GM23338 (cell line): ENCODE measurements at regions not wholly inside any gene's neighbourhood (a gene's known extent, or its start where the extent isn't known, plus 50 kb on each side); places are given as distances from the start of the nearest gene placed in this dataset.

ENCODE experiments used
- CTCF ChIP-seq, 2 experiments: fragments of 200-600 bp in 1 of 2; sonication (generic) in 1 of 2; conservative IDR thresholded peaks; 2 replicates each; pipeline versions ENCODE4 v1.5.1 to v1.6.1; 2016 to 2017; ENCODE audit warnings: antibody characterized with exemption in 2 of 2, low read depth in 2 of 2, mild to moderate bottlenecking in 2 of 2, moderate library complexity in 1 of 2
- ETS1 ChIP-seq: IDR thresholded peaks from 2 replicates; pipeline ENCODE4 v1.6.1; 2016; ENCODE audit warnings: antibody characterized with exemption
- EZH2 ChIP-seq: fragments of 200-600 bp; sonication (generic); IDR thresholded peaks from one replicate; pipeline ENCODE4 v1.8.0; 2017; ENCODE audit warnings: antibody characterized with exemption, mild to moderate bottlenecking, low read depth; ENCODE audit not compliant: unreplicated experiment
- EZH2phosphoT487 ChIP-seq: fragments of 200-600 bp; sonication (generic); IDR thresholded peaks from one replicate; pipeline ENCODE4 v1.8.1; 2018; ENCODE audit warnings: antibody characterized with exemption; ENCODE audit not compliant: unreplicated experiment
- JUNB ChIP-seq: IDR thresholded peaks from one replicate; pipeline ENCODE4 v1.6.1; 2016; ENCODE audit warnings: antibody characterized with exemption; ENCODE audit not compliant: unreplicated experiment
- NANOG ChIP-seq: IDR thresholded peaks from 2 replicates; pipeline ENCODE4 v1.6.1; 2016; ENCODE audit warnings: antibody characterized with exemption, borderline replicate concordance
- POLR2AphosphoS5 ChIP-seq: IDR thresholded peaks from 2 replicates; pipeline ENCODE4 v1.6.1; 2016; ENCODE audit warnings: antibody characterized with exemption, low read depth
- REST ChIP-seq: IDR thresholded peaks from one replicate; pipeline ENCODE4 v1.6.1; 2018; ENCODE audit warnings: antibody characterized with exemption; ENCODE audit not compliant: unreplicated experiment
- STAT1 ChIP-seq: IDR thresholded peaks from one replicate; pipeline ENCODE4 v1.6.1; 2016; ENCODE audit warnings: antibody characterized with exemption; ENCODE audit not compliant: unreplicated experiment
- ZNF331 ChIP-seq: fragments of 250-450 bp; sonication (Bioruptor Pico); IDR thresholded peaks from 2 replicates; pipeline ENCODE4 v1.5.0; 2020; ENCODE audit warnings: low read depth, mild to moderate bottlenecking, moderate library complexity
- ZNF462 ChIP-seq: fragments of 250-450 bp; sonication (Bioruptor Pico); IDR thresholded peaks from 2 replicates; pipeline ENCODE4 v1.5.0; 2020; ENCODE audit warnings: mild to moderate bottlenecking, moderate library complexity

- TF ChIP-seq EZH2: no peak
- TF ChIP-seq CTCF (conservative IDR thresholded peaks at IDR 0.05; ENCODE audit: low read depth in 2 of 2): no peak
- no peak for TF ChIP-seq POLR2AphosphoS5
- TF ChIP-seq STAT1: no peak
- TF ChIP-seq REST: no peak
- TF ChIP-seq EZH2phosphoT487: no peak
- TF ChIP-seq ETS1: no peak
- TF ChIP-seq JUNB: no peak
- TF ChIP-seq NANOG: no peak
- TF ChIP-seq ZNF462: no peak
- no peak for TF ChIP-seq ZNF331 (CRISPR knock-in tag)
Measured at GRCh38 chr14:38127356-38127755, 80.3 kb upstream of the SSTR1 start.
